ENCODE measurements at regions not wholly inside any gene's neighbourhood (a gene's known extent, or its start where the extent isn't known, plus 50 kb on each side); places are given as distances from the start of the nearest gene placed in this dataset.

DNA sequence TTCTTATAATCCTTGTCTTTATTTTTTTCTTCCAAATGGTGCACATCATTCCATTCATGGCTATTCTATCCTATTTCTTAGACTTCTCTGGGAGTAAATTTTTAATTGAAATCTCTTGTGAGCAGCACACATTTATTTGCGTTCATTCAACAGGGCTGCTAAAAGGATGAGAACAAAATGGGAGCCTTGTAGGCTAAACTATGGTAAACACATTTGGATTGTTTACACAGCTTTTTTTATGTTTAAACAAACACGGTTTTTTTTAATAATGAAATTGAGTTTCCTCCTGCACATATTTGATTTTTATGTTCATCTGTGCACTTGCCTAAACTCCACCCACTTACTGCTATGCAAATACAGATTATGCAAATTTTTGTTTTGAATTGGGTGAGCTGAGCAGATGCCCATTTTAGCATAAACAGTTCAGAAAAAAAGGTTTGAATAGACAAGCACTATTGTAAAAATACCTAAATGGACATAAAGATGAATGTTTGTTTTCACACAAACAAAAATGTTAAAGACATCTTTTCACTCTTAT is 92.0 kb downstream of the OLIG3 start:
- TF ChIP-seq, protein P1, sequence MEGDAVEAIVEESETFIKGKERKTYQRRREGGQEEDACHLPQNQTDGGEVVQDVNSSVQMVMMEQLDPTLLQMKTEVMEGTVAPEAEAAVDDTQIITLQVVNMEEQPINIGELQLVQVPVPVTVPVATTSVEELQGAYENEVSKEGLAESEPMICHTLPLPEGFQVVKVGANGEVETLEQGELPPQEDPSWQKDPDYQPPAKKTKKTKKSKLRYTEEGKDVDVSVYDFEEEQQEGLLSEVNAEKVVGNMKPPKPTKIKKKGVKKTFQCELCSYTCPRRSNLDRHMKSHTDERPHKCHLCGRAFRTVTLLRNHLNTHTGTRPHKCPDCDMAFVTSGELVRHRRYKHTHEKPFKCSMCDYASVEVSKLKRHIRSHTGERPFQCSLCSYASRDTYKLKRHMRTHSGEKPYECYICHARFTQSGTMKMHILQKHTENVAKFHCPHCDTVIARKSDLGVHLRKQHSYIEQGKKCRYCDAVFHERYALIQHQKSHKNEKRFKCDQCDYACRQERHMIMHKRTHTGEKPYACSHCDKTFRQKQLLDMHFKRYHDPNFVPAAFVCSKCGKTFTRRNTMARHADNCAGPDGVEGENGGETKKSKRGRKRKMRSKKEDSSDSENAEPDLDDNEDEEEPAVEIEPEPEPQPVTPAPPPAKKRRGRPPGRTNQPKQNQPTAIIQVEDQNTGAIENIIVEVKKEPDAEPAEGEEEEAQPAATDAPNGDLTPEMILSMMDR (IDR thresholded peaks at IDR 0.05; ENCODE audit: insufficient read depth, low read depth, low read length, missing control alignments) = no peak
- no peak overlapping the region for H3K4me3 ChIP-seq (ENCODE audit: low read length)
- DNase-seq (ENCODE audit: low read depth) = no peak

GRCh38 chr6:137401088-137401487 is 93.1 kb downstream of the OLIG3 start:
- TF ChIP-seq, protein P1 (IDR thresholded peaks at IDR 0.05; ENCODE audit: insufficient read depth, low read depth, low read length, missing control alignments) = no peak
- DNase-seq (ENCODE audit: low read depth) = no peak
- H3K4me3 ChIP-seq (ENCODE audit: low read length) = no peak overlapping the region

DNA sequence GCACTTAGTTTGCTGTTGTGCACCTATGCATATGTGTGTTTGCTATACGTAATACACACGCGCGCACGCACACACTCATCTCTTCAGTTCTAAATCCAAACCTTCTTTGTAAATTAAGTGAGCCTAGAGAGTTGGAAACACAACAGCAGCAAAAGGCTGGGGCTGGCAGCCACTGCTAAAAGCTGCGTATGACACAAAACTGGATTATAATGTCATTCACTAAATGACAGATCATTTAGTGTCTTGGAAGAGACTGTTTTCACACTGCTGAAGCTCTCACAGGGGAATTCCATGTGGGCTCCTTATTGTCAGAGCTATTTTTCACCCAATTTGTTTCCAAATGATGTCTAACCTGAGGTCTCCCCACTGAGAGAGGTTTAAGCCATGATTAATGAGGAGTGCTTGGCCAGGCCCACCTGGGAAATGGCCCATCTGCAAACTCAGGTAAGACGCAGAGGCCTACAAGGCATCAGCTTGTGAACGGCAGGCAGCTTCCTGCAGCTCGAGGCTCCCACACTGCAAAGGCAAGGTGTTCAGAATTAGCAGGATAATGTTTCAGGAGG is 94.2 kb downstream of the OLIG3 start:
- no peak for DNase-seq (ENCODE audit: low read depth)
- no peak overlapping the region for H3K4me3 ChIP-seq (ENCODE audit: low read length)
- TF ChIP-seq, protein P1 (IDR thresholded peaks at IDR 0.05; ENCODE audit: insufficient read depth, low read depth, low read length, missing control alignments) = no peak

- TF ChIP-seq, protein P1 (IDR thresholded peaks at IDR 0.05; ENCODE audit: insufficient read depth, low read depth, low read length, missing control alignments) = no peak
- no peak for DNase-seq (ENCODE audit: low read depth)
- H3K4me3 ChIP-seq (ENCODE audit: low read length) = no peak overlapping the region
These were observed 98.9 kb downstream of the OLIG3 start for GRCh38 chr6:137395316-137395715.

DNA sequence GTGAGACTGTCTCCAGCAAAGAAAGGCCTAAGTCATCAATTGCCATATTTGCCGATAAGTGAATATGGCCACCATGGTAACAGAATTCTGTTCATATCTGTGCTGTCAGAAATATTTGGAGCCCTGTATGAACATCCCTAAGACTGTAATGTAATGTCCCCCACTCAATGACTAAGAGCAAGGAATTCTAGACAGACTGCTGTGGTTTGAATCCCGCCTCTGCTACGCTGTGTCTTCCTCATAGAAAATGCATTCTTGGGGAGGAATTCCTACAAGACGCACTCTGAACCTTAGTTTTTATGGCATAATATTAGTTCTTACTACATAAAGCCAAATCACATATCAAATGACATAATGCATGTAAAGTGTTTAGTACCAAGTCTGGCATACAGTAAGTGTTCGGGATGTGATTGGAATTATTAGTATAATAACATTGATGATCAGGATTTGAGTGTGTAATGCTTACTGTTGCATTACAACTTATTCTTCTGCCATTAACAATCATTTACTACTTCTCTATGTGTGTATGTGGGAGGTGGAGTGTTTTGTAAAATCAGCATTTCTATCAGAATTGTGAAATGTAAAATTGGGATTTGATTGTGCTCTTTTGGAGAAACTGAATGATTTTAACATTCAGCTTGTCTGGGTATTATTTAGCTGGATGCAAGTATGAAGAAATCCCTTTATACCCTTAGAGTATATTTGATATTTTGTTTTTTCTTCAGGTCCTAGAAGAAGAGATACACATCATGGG is 103.0 kb downstream of the OLIG3 start:
- H3K4me3 ChIP-seq (ENCODE audit: low read length) = no peak overlapping the region
- DNase-seq (ENCODE audit: low read depth) = no peak
- TF ChIP-seq, protein P1 (IDR thresholded peaks at IDR 0.05; ENCODE audit: insufficient read depth, low read depth, low read length, missing control alignments) = no peak

- TF ChIP-seq, protein P1 (IDR thresholded peaks at IDR 0.05; ENCODE audit: insufficient read depth, low read depth, low read length, missing control alignments) = no peak
- no peak for DNase-seq (ENCODE audit: low read depth)
- H3K4me3 ChIP-seq (ENCODE audit: low read length) = no peak overlapping the region
These were observed 103.9 kb downstream of the OLIG3 start for GRCh38 chr6:137390334-137390733.
